ENCODE measurements at regions not wholly inside any gene's neighbourhood (a gene's known extent, or its start where the extent isn't known, plus 50 kb on each side); places are given as distances from the start of the nearest gene placed in this dataset.
"Not testable (repeated sequence)": the region's sequence is repeated elsewhere in the genome, so short reads cannot be mapped to it uniquely, and the experiment has no call there.

DNA sequence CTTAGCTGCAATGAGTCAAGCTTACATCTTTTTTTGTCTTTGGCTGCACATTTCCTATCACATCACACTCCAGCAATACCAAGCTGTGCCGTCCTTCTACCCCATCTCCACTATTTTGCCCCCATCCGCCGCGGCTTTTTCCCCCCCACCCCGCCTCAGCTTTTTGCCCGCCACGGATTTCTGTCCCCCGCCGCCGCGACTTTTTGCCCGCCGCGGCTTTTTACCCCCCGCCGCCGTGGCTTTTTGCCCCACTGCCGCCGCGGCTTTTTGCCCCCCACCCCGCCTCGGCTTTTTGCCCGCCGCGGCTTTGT lies 2785.4 kb downstream of the RPIA start:
- TF ChIP-seq, protein P1, sequence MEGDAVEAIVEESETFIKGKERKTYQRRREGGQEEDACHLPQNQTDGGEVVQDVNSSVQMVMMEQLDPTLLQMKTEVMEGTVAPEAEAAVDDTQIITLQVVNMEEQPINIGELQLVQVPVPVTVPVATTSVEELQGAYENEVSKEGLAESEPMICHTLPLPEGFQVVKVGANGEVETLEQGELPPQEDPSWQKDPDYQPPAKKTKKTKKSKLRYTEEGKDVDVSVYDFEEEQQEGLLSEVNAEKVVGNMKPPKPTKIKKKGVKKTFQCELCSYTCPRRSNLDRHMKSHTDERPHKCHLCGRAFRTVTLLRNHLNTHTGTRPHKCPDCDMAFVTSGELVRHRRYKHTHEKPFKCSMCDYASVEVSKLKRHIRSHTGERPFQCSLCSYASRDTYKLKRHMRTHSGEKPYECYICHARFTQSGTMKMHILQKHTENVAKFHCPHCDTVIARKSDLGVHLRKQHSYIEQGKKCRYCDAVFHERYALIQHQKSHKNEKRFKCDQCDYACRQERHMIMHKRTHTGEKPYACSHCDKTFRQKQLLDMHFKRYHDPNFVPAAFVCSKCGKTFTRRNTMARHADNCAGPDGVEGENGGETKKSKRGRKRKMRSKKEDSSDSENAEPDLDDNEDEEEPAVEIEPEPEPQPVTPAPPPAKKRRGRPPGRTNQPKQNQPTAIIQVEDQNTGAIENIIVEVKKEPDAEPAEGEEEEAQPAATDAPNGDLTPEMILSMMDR (IDR thresholded peaks at IDR 0.05; ENCODE audit: low read depth, low read length), result not testable (repeated sequence)
- TF ChIP-seq EZH2phosphoT487 (IDR thresholded peaks at IDR 0.05; ENCODE audit: low read depth), result not testable (repeated sequence)

All from OCI-LY3 (cell line).